GM12878 (cell line): ENCODE measurements at regions not wholly inside any gene's neighbourhood (a gene's known extent, or its start where the extent isn't known, plus 50 kb on each side); places are given as distances from the start of the nearest gene placed in this dataset.

Source experiments
- ATAC-seq: fragments of 200-7000 bp; cut with Tn5 transposase; 3 replicates; pipeline ENCODE4 v1.9.1; 2020; ENCODE audit warnings: mild to moderate bottlenecking, moderate library complexity
- BruUV-seq: library from RNA; stranded (reverse); fragments of 400-500 nt; replicated peaks from 2 replicates; lab custom pipeline; 2021; lab: Mats Ljungman, UMichigan
- CTCF ChIA-PET: fragments of 300-600 bp; sonication (Branson Sonifier 250); formaldehyde crosslinking; extraction: SDS; loops from one replicate; lab custom pipeline; 2021; ENCODE audit warnings: inconsistent platforms; lab: Yijun Ruan, JAX
- POLR2A ChIA-PET: fragments of 350-600 bp; formaldehyde crosslinking; extraction: SDS; loops from one replicate; lab custom pipeline; 2021; ENCODE audit warnings: inconsistent platforms; lab: Charles Lee
- RAD21 ChIA-PET: fragments of 300-600 bp; sonication (Branson Sonifier 250); formaldehyde crosslinking; loops from one replicate; lab custom pipeline; 2023; ENCODE audit warnings: antibody characterized with exemption; ENCODE audit not compliant: unreplicated experiment; lab: Charles Lee
- SMC1A ChIA-PET: fragments of 300-600 bp; sonication (Branson Sonifier 250); formaldehyde crosslinking; loops from one replicate; lab custom pipeline; 2023; ENCODE audit not compliant: unreplicated experiment, uncharacterized antibody; lab: Charles Lee
- DNase-seq: peaks from one replicate; pipeline ENCODE4 v3.0.0-alpha.2; 2011; ENCODE audit warnings: low read depth, low spot score
- FAIRE-seq: peaks from 3 replicates; lab custom pipeline; 2011; peaks lifted over from hg19 to GRCh38; lab: Jason Lieb, UNC
- H2AFZ ChIP-seq: 2 replicates; pipeline ENCODE4 v1.6.0; 2011; ENCODE audit warnings: low read depth, low read length, control low read depth; ENCODE audit not compliant: control insufficient read depth
- H3K27ac ChIP-seq: 2 replicates; pipeline ENCODE4 v1.5.1; 2011; ENCODE audit warnings: control low read depth; ENCODE audit not compliant: control insufficient read depth, insufficient read depth
- H3K27me3 ChIP-seq, 2 experiments: replicated peaks in 1 of 2; 2 replicates each; pipeline versions ENCODE4 v1.6.0 to v1.6.1; 2011; ENCODE audit warnings: low read length in 1 of 2; ENCODE audit not compliant: control insufficient read depth in 2 of 2, insufficient read depth in 2 of 2
- H3K36me3 ChIP-seq, 2 experiments: 2 replicates each; pipeline ENCODE4 v1.5.1; 2011; ENCODE audit warnings: low read length in 1 of 2; ENCODE audit not compliant: control insufficient read depth in 2 of 2, insufficient read depth in 2 of 2
- H3K4me1 ChIP-seq: 2 replicates; pipeline ENCODE4 v1.6.1; 2011; ENCODE audit warnings: mild to moderate bottlenecking, low read length, moderate library complexity, mixed read lengths; ENCODE audit not compliant: control insufficient read depth, insufficient read depth
- H3K4me2 ChIP-seq: 2 replicates; pipeline ENCODE4 v1.6.0; 2011; ENCODE audit warnings: control low read depth; ENCODE audit not compliant: control insufficient read depth, insufficient read depth
- H3K4me3 ChIP-seq: fragments of 200-600 bp; sonication (generic); 2 replicates; pipeline ENCODE4 v1.5.1; 2016
- H3K79me2 ChIP-seq: 2 replicates; pipeline ENCODE4 v1.6.0; 2011; ENCODE audit warnings: low read length; ENCODE audit not compliant: control insufficient read depth, insufficient read depth
- H3K9ac ChIP-seq: 2 replicates; pipeline ENCODE4 v1.8.0; 2011; ENCODE audit warnings: low read length, control low read depth, mixed read lengths; ENCODE audit not compliant: control insufficient read depth, insufficient read depth
- H3K9me3 ChIP-seq: replicated peaks from 3 replicates; pipeline ENCODE4 v1.5.1; 2011; ENCODE audit warnings: mild to moderate bottlenecking, low read length; ENCODE audit not compliant: control insufficient read depth, insufficient read depth
- H4K20me1 ChIP-seq: 2 replicates; pipeline ENCODE4 v1.6.0; 2011; ENCODE audit not compliant: control insufficient read depth, insufficient read depth
- DPF2 ChIP-seq: fragments of 450-650 bp; IDR thresholded peaks from 2 replicates; pipeline ENCODE4 v1.6.1; 2017; ENCODE audit warnings: mild to moderate bottlenecking
- EP300 ChIP-seq, 2 experiments: fragments of 150-350 bp in 1 of 2; IDR thresholded peaks; 2 replicates each; pipeline ENCODE4 v1.6.1; 2011 to 2012; ENCODE audit warnings: low read depth in 2 of 2, low read length in 2 of 2, borderline replicate concordance in 1 of 2, improper control_type of control experiment in 1 of 2, inconsistent platforms in 1 of 2; ENCODE audit not compliant: control insufficient read depth in 1 of 2
- ESRRA ChIP-seq: IDR thresholded peaks from 2 replicates; pipeline ENCODE4 v1.6.1; 2012; ENCODE audit warnings: mild to moderate bottlenecking, low read length, improper control_type of control experiment
- IRF4 ChIP-seq: IDR thresholded peaks from 2 replicates; pipeline ENCODE4 v1.6.1; 2011; ENCODE audit warnings: low read depth, low read length
- LARP7 ChIP-seq: fragments of 450-650 bp; IDR thresholded peaks from 2 replicates; pipeline ENCODE4 v1.6.1; 2017; ENCODE audit warnings: mild to moderate bottlenecking
- POU2F2 ChIP-seq: IDR thresholded peaks from 3 replicates; pipeline ENCODE4 v1.6.1; 2011; ENCODE audit warnings: low read depth, mild to moderate bottlenecking, low read length, borderline replicate concordance
- RCOR1 ChIP-seq: conservative IDR thresholded peaks from 2 replicates; pipeline ENCODE4 v1.6.1; 2012; ENCODE audit warnings: low read depth, low read length, improper control_type of control experiment
- SMC3 ChIP-seq: IDR thresholded peaks from 2 replicates; pipeline ENCODE4 v1.6.1; 2011; ENCODE audit warnings: low read length, improper control_type of control experiment, borderline replicate concordance
- TARDBP ChIP-seq: IDR thresholded peaks from 2 replicates; pipeline ENCODE4 v1.6.1; 2016; ENCODE audit warnings: borderline replicate concordance
- WGBS: methylation state at CpG from one replicate; pipeline ENCODE4 v1.1.6; 2016; ENCODE audit warnings: low lambda C conversion rate; ENCODE audit not compliant: insufficient replicate concordance, insufficient coverage; ENCODE audit errors: missing lambda C conversion rate; 5-methylcytosine and 5-hydroxymethylcytosine counted together
- in situ Hi-C: fragments of 300-500 bp; cut with MboI; formaldehyde crosslinking; loops from 9 replicates; pipeline ENCODE4 v1.14.3; 2018; ENCODE audit warnings: mixed read lengths
- intact Hi-C: fragments of 100-400 bp; cut with micrococcal nuclease; formaldehyde crosslinking; loops from one replicate; pipeline ENCODE4 v1.14.2; 2022; ENCODE audit not compliant: unreplicated experiment
- TF ChIP-seq, protein P1 (sequence below): IDR thresholded peaks from 2 replicates; pipeline ENCODE4 v1.6.1; 2012; ENCODE audit warnings: low read length, inconsistent platforms
- TF ChIP-seq, protein P2 (sequence below), 3 experiments: IDR thresholded peaks in 2 of 3; conservative IDR thresholded peaks in 1 of 3; 2 replicates each; pipeline ENCODE4 v1.5.1; 2011; ENCODE audit warnings: low read depth in 3 of 3, low read length in 3 of 3, mild to moderate bottlenecking in 3 of 3, control low read depth in 2 of 3, moderate library complexity in 2 of 3, inconsistent platforms in 1 of 3, mixed read lengths in 1 of 3; ENCODE audit not compliant: control insufficient read depth in 2 of 3, insufficient read depth in 1 of 3; ENCODE audit errors: extremely low read depth in 1 of 3
- TF ChIP-seq, protein P3 (sequence below): fragments of 450-650 bp; IDR thresholded peaks from 2 replicates; pipeline ENCODE4 v1.6.1; 2017; ENCODE audit warnings: mild to moderate bottlenecking, moderate library complexity
- TF ChIP-seq, protein P4 (sequence below): fragments of 450-650 bp; formaldehyde crosslinking; IDR thresholded peaks from 2 replicates; pipeline ENCODE4 v1.5.0; 2022; ENCODE audit warnings: mild to moderate bottlenecking, missing genetic modification characterization

DNA sequence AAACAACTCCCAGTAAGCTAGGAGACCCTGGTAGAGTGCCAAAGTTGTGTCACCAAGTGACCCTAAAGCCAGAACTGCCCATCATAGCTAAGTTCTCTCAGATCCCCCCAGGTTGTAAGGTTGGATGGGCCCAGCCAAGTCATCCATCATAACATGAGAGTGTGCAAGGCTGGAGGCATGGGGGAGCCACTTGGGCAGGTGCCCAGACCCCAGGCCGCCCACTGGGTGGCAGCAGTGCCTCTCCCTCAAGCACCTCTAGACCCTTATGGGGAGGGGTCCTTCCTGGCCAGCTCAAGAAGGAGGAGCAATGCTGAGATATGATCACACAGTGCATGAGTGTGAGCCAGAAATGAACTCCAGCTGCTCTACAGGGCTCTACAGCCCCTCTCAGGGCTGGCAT is 154.5 kb downstream of the MYLK4 start:
- POLR2A ChIA-PET = no interaction called here
- Histone ChIP-seq H3K27ac (no peak overlapping the region), H3K4me3 (no peak overlapping the region), H3K4me1 (no peaks in the 10 kb centered on the region)
- TF ChIP-seq LARP7 (no peak), TARDBP (no peak), EP300 (IDR thresholded peaks at IDR 0.05; ENCODE audit: borderline replicate concordance in 1 of 2, control insufficient read depth in 1 of 2, low read depth in 2 of 2, low read length in 2 of 2) (no peak), POU2F2 (no peak), ESRRA (no peak), RCOR1 (no peak), SMC3 (0 out of 2 replicates have a peak, but pooled peaks have one; percentile 14), DPF2 (no peak), IRF4 (no peak)
- TF ChIP-seq, protein P1, sequence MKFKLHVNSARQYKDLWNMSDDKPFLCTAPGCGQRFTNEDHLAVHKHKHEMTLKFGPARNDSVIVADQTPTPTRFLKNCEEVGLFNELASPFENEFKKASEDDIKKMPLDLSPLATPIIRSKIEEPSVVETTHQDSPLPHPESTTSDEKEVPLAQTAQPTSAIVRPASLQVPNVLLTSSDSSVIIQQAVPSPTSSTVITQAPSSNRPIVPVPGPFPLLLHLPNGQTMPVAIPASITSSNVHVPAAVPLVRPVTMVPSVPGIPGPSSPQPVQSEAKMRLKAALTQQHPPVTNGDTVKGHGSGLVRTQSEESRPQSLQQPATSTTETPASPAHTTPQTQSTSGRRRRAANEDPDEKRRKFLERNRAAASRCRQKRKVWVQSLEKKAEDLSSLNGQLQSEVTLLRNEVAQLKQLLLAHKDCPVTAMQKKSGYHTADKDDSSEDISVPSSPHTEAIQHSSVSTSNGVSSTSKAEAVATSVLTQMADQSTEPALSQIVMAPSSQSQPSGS = no peak
- TF ChIP-seq, protein P2, sequence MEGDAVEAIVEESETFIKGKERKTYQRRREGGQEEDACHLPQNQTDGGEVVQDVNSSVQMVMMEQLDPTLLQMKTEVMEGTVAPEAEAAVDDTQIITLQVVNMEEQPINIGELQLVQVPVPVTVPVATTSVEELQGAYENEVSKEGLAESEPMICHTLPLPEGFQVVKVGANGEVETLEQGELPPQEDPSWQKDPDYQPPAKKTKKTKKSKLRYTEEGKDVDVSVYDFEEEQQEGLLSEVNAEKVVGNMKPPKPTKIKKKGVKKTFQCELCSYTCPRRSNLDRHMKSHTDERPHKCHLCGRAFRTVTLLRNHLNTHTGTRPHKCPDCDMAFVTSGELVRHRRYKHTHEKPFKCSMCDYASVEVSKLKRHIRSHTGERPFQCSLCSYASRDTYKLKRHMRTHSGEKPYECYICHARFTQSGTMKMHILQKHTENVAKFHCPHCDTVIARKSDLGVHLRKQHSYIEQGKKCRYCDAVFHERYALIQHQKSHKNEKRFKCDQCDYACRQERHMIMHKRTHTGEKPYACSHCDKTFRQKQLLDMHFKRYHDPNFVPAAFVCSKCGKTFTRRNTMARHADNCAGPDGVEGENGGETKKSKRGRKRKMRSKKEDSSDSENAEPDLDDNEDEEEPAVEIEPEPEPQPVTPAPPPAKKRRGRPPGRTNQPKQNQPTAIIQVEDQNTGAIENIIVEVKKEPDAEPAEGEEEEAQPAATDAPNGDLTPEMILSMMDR (IDR thresholded peaks at IDR 0.05 in 2 of 3, conservative IDR thresholded peaks at IDR 0.05 in 1 of 3; ENCODE audit: control insufficient read depth in 2 of 3, extremely low read depth in 1 of 3, insufficient read depth in 1 of 3, low read depth in 3 of 3, low read length in 3 of 3) = peak; percentile 28 to 37 (median 36); a peak in 4 of 6 replicates
- TF ChIP-seq, protein P3, sequence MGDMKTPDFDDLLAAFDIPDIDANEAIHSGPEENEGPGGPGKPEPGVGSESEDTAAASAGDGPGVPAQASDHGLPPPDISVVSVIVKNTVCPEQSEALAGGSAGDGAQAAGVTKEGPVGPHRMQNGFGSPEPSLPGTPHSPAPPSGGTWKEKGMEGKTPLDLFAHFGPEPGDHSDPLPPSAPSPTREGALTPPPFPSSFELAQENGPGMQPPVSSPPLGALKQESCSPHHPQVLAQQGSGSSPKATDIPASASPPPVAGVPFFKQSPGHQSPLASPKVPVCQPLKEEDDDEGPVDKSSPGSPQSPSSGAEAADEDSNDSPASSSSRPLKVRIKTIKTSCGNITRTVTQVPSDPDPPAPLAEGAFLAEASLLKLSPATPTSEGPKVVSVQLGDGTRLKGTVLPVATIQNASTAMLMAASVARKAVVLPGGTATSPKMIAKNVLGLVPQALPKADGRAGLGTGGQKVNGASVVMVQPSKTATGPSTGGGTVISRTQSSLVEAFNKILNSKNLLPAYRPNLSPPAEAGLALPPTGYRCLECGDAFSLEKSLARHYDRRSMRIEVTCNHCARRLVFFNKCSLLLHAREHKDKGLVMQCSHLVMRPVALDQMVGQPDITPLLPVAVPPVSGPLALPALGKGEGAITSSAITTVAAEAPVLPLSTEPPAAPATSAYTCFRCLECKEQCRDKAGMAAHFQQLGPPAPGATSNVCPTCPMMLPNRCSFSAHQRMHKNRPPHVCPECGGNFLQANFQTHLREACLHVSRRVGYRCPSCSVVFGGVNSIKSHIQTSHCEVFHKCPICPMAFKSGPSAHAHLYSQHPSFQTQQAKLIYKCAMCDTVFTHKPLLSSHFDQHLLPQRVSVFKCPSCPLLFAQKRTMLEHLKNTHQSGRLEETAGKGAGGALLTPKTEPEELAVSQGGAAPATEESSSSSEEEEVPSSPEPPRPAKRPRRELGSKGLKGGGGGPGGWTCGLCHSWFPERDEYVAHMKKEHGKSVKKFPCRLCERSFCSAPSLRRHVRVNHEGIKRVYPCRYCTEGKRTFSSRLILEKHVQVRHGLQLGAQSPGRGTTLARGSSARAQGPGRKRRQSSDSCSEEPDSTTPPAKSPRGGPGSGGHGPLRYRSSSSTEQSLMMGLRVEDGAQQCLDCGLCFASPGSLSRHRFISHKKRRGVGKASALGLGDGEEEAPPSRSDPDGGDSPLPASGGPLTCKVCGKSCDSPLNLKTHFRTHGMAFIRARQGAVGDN = no peak
- TF ChIP-seq, protein P4, sequence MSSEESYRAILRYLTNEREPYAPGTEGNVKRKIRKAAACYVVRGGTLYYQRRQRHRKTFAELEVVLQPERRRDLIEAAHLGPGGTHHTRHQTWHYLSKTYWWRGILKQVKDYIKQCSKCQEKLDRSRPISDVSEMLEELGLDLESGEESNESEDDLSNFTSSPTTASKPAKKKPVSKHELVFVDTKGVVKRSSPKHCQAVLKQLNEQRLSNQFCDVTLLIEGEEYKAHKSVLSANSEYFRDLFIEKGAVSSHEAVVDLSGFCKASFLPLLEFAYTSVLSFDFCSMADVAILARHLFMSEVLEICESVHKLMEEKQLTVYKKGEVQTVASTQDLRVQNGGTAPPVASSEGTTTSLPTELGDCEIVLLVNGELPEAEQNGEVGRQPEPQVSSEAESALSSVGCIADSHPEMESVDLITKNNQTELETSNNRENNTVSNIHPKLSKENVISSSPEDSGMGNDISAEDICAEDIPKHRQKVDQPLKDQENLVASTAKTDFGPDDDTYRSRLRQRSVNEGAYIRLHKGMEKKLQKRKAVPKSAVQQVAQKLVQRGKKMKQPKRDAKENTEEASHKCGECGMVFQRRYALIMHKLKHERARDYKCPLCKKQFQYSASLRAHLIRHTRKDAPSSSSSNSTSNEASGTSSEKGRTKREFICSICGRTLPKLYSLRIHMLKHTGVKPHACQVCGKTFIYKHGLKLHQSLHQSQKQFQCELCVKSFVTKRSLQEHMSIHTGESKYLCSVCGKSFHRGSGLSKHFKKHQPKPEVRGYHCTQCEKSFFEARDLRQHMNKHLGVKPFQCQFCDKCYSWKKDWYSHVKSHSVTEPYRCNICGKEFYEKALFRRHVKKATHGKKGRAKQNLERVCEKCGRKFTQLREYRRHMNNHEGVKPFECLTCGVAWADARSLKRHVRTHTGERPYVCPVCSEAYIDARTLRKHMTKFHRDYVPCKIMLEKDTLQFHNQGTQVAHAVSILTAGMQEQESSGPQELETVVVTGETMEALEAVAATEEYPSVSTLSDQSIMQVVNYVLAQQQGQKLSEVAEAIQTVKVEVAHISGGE = no peak
- TF ChIP-seq, all 136 proteins: peak for 2
- H3K9ac ChIP-seq = no peak overlapping the region
- H2AFZ ChIP-seq = no peak overlapping the region
- no peak for FAIRE-seq
- ChIA-PET RAD21 (no interaction called here), SMC1A (no interaction called here), CTCF (no interaction called here)
- H3K79me2 ChIP-seq = no peaks in the 10 kb centered on the region
- no peak overlapping the region for H3K4me2 ChIP-seq
- H4K20me1 ChIP-seq = no peaks in the 10 kb centered on the region
- H3K36me3 ChIP-seq = no peaks in the 10 kb centered on the region
- no peak; the same call in 2 of the 3 replicates for ATAC-seq
- no TSS peak for BruUV-seq
- H3K27me3 ChIP-seq = no peaks in the 10 kb centered on the region; a peak in 2 of 4 replicates
- in situ Hi-C loops = no loop called here
- intact Hi-C loops = no loop called here
- no peaks in the 10 kb centered on the region for H3K9me3 ChIP-seq
- WGBS = 0% methylated on average over 1 of the region's 1 CpG
- DNase-seq = no peak
